Ishikawa (cell line): ENCODE measurements at regions not wholly inside any gene's neighbourhood (a gene's known extent, or its start where the extent isn't known, plus 50 kb on each side); places are given as distances from the start of the nearest gene placed in this dataset.

Experiments used
- CEBPB ChIP-seq: IDR thresholded peaks from 2 replicates; pipeline ENCODE4 v1.6.1; 2012
- CREB1 ChIP-seq: IDR thresholded peaks from 2 replicates; pipeline ENCODE4 v1.6.1; 2012; ENCODE audit warnings: low read depth
- EGR1 ChIP-seq: IDR thresholded peaks from 2 replicates; pipeline ENCODE4 v1.6.1; 2012
- EP300 ChIP-seq: IDR thresholded peaks from 2 replicates; pipeline ENCODE4 v1.6.1; 2012; ENCODE audit warnings: borderline replicate concordance
- FOXM1 ChIP-seq: IDR thresholded peaks from 2 replicates; pipeline ENCODE4 v1.6.1; 2012; ENCODE audit warnings: low read depth, borderline replicate concordance
- NFIC ChIP-seq: IDR thresholded peaks from 2 replicates; pipeline ENCODE4 v1.6.1; 2012
- RAD21 ChIP-seq: IDR thresholded peaks from 2 replicates; pipeline ENCODE4 v1.6.1; 2012; ENCODE audit warnings: low read depth
- TAF1 ChIP-seq: IDR thresholded peaks from 2 replicates; pipeline ENCODE4 v1.6.1; 2012; ENCODE audit warnings: low read depth, mild to moderate bottlenecking
- TCF12 ChIP-seq: IDR thresholded peaks from 2 replicates; pipeline ENCODE4 v1.6.1; 2012; ENCODE audit warnings: low read depth
- TEAD4 ChIP-seq: IDR thresholded peaks from 2 replicates; pipeline ENCODE4 v1.6.1; 2012
- YY1 ChIP-seq: IDR thresholded peaks from 2 replicates; pipeline ENCODE4 v1.6.1; 2012; ENCODE audit warnings: low read depth
- ZBTB7A ChIP-seq: IDR thresholded peaks from 2 replicates; pipeline ENCODE4 v1.6.1; 2012; ENCODE audit warnings: low read depth
- TF ChIP-seq, protein P1 (sequence below): IDR thresholded peaks from 2 replicates; pipeline ENCODE4 v1.6.1; 2012
- TF ChIP-seq, protein P2 (sequence below): IDR thresholded peaks from 2 replicates; pipeline ENCODE4 v1.6.1; 2012; ENCODE audit warnings: low read depth, mild to moderate bottlenecking
- TF ChIP-seq, protein P3 (sequence below): IDR thresholded peaks from 2 replicates; pipeline ENCODE4 v1.6.1; 2012

DNA sequence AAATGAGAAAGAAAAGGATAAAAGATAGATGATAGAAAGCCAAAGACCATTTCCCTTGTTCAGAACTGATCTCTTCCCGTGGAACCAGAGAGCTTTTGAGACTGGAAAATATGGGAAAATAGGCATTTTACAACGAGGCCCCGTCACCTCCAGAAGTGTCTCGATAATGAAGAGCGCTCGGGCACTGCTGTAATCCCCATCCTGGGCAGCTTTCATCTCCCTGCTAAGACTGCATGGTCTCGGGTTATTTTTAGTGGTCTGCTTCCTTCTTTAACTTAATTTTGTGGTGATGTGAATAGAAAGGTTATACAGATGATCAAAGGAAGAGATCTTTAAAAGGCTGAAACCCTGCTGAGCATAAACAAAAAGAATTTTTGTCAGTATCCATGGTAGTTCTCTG, 176.6 kb downstream of the METTL4 start:
- TF ChIP-seq RAD21 (no peak), ZBTB7A (no peak), NFIC (no peak)

DNA sequence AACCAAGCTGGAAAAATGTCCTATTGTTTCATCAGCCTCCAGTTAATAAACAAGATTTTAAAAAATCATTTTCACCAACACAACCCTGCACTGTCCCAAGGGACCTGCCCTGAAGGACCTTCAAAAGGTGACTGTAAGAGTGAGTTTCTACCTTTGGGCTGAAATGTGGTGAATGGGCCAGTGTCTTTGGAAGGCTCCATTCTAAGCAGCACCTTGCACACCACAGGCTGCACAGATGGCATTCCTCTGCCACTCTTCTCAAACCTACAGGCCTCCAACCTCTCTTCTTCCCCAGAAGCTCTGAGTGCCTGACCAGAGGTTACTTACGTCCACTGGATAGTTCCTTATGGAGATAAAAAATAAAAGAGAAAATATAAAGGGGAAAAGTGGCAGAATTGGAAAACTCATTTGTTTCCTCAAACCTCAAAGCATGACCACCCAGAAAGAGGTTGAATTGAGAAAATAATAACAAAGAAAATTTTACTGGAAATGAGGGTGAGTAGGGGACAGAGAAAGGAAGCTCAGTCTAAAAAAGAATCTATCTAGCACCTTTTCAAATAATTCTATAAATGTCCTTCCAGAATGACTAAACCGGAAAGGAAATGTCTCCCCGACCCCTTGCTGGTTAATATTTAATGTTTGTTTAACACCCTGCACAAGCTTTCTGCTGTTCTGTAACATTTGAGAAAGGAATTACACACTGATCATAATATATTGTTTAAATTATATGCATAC, 175.7 kb downstream of the METTL4 start:
- TF ChIP-seq, protein P1, sequence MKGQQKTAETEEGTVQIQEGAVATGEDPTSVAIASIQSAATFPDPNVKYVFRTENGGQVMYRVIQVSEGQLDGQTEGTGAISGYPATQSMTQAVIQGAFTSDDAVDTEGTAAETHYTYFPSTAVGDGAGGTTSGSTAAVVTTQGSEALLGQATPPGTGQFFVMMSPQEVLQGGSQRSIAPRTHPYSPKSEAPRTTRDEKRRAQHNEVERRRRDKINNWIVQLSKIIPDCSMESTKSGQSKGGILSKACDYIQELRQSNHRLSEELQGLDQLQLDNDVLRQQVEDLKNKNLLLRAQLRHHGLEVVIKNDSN: no peak
- TF ChIP-seq, protein P2, sequence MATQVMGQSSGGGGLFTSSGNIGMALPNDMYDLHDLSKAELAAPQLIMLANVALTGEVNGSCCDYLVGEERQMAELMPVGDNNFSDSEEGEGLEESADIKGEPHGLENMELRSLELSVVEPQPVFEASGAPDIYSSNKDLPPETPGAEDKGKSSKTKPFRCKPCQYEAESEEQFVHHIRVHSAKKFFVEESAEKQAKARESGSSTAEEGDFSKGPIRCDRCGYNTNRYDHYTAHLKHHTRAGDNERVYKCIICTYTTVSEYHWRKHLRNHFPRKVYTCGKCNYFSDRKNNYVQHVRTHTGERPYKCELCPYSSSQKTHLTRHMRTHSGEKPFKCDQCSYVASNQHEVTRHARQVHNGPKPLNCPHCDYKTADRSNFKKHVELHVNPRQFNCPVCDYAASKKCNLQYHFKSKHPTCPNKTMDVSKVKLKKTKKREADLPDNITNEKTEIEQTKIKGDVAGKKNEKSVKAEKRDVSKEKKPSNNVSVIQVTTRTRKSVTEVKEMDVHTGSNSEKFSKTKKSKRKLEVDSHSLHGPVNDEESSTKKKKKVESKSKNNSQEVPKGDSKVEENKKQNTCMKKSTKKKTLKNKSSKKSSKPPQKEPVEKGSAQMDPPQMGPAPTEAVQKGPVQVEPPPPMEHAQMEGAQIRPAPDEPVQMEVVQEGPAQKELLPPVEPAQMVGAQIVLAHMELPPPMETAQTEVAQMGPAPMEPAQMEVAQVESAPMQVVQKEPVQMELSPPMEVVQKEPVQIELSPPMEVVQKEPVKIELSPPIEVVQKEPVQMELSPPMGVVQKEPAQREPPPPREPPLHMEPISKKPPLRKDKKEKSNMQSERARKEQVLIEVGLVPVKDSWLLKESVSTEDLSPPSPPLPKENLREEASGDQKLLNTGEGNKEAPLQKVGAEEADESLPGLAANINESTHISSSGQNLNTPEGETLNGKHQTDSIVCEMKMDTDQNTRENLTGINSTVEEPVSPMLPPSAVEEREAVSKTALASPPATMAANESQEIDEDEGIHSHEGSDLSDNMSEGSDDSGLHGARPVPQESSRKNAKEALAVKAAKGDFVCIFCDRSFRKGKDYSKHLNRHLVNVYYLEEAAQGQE: no peak
- TF ChIP-seq TAF1 (no peak), EGR1 (no peak), FOXM1 (no peak), TEAD4 (no peak), CREB1 (no peak), ZBTB7A (no peak), TCF12 (no peak), EP300 (no peak), RAD21 (no peak), NFIC (no peak), YY1 (no peak), CEBPB (no peak)
- TF ChIP-seq, protein P3, sequence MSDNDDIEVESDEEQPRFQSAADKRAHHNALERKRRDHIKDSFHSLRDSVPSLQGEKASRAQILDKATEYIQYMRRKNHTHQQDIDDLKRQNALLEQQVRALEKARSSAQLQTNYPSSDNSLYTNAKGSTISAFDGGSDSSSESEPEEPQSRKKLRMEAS: no peak

DNA sequence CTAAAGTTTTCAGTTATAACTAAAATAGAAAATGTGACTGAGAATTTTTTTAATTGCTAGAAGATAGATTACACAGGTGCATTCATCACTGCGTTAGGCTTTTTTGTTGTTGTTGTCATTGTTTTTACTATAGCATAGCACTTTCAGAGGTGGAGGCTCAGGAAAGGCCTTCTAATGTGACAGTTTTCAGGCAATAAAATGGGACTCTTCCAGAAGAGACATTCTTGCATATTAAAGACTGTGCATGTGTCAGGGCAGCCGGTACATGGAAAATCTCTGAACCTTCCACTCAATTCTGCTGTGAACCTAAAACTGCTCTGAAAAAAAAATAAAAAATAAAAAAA, 175.2 kb downstream of the METTL4 start:
- TF ChIP-seq RAD21: no peak
- no peak for TF ChIP-seq TCF12
- TF ChIP-seq, protein P2: no peak
- no peak for TF ChIP-seq YY1
- TF ChIP-seq, protein P1: no peak
- TF ChIP-seq EGR1: no peak
- TF ChIP-seq FOXM1: no peak
- TF ChIP-seq TAF1: no peak

GRCh38 chr18:2400701-2401196, 170.6 kb downstream of the METTL4 start:
- no peak for TF ChIP-seq FOXM1
- TF ChIP-seq ZBTB7A: no peak
- TF ChIP-seq, protein P1: no peak
- TF ChIP-seq RAD21: no peak
- TF ChIP-seq CEBPB: no peak
- no peak for TF ChIP-seq EGR1
- TF ChIP-seq CREB1: no peak
- no peak for TF ChIP-seq TAF1
- TF ChIP-seq, protein P3: no peak
- no peak for TF ChIP-seq YY1
- no peak for TF ChIP-seq TCF12

GRCh38 chr18:2402084-2402483, 169.2 kb downstream of the METTL4 start:
- TF ChIP-seq NFIC (no peak), EP300 (no peak), TCF12 (no peak), TEAD4 (no peak), FOXM1 (no peak), CEBPB (no peak), TAF1 (no peak), CREB1 (no peak), ZBTB7A (no peak), YY1 (no peak), EGR1 (no peak), RAD21 (no peak)
- TF ChIP-seq, protein P1: no peak
- TF ChIP-seq, protein P2: no peak
- TF ChIP-seq, protein P3: no peak
